SK-N-SH treated with all-trans-retinoic acid at 6 μM for 48 hours (cell line): ENCODE measurements at regions not wholly inside any gene's neighbourhood (a gene's known extent, or its start where the extent isn't known, plus 50 kb on each side); places are given as distances from the start of the nearest gene placed in this dataset.

ENCODE experiments used
- ATAC-seq: fragments of 200-7000 bp; cut with Tn5 transposase; 3 replicates; pipeline ENCODE4 v1.9.1; 2020; ENCODE audit warnings: mild to moderate bottlenecking, moderate library complexity
- ARNTL ChIP-seq: fragments of 450-650 bp; formaldehyde crosslinking; IDR thresholded peaks from 2 replicates; pipeline ENCODE4 v1.5.0; 2020; ENCODE audit warnings: low read depth, mild to moderate bottlenecking, moderate library complexity, borderline replicate concordance
- BACH2 ChIP-seq: fragments of 250-450 bp; sonication (Bioruptor Pico); IDR thresholded peaks from 2 replicates; pipeline ENCODE4 v1.9.0; 2021; ENCODE audit warnings: mild to moderate bottlenecking, borderline replicate concordance
- CSDC2 ChIP-seq: fragments of 250-450 bp; sonication (Bioruptor Pico); IDR thresholded peaks from 2 replicates; pipeline ENCODE4 v1.5.0; 2020; ENCODE audit warnings: mild to moderate bottlenecking, moderate library complexity
- ESRRG ChIP-seq: fragments of 250-450 bp; sonication (Bioruptor Pico); IDR thresholded peaks from 2 replicates; pipeline ENCODE4 v1.6.1; 2021; ENCODE audit warnings: mild to moderate bottlenecking
- GLIS3 ChIP-seq: fragments of 250-450 bp; sonication (Bioruptor Pico); IDR thresholded peaks from 2 replicates; pipeline ENCODE4 v1.5.0; 2020; ENCODE audit warnings: mild to moderate bottlenecking, moderate library complexity
- ISL1 ChIP-seq: fragments of 250-450 bp; sonication (Bioruptor Pico); IDR thresholded peaks from 2 replicates; pipeline ENCODE4 v2.1.2; 2022; ENCODE audit warnings: mild to moderate bottlenecking, moderate library complexity
- OSR1 ChIP-seq: fragments of 250-450 bp; sonication (Bioruptor Pico); IDR thresholded peaks from 2 replicates; pipeline ENCODE4 v1.8.0; 2022; ENCODE audit warnings: moderate library complexity, mild to moderate bottlenecking, inconsistent platforms
- PPARA ChIP-seq: fragments of 250-450 bp; sonication (Bioruptor Pico); IDR thresholded peaks from 2 replicates; pipeline ENCODE4 v1.5.0; 2020; ENCODE audit warnings: mild to moderate bottlenecking, borderline replicate concordance
- RARB ChIP-seq: fragments of 250-450 bp; sonication (Bioruptor Pico); IDR thresholded peaks from 2 replicates; pipeline ENCODE4 v1.8.0; 2021; ENCODE audit warnings: mild to moderate bottlenecking, moderate library complexity
- SNAI2 ChIP-seq: fragments of 250-450 bp; sonication (Bioruptor Pico); IDR thresholded peaks from 2 replicates; pipeline ENCODE4 v1.5.0; 2020; ENCODE audit warnings: mild to moderate bottlenecking, moderate library complexity
- TCF4 ChIP-seq: fragments of 250-450 bp; sonication (Bioruptor Pico); IDR thresholded peaks from 2 replicates; pipeline ENCODE4 v1.8.0; 2021; ENCODE audit warnings: mild to moderate bottlenecking, moderate library complexity, borderline replicate concordance
- TOX ChIP-seq: fragments of 250-450 bp; sonication (Bioruptor Pico); IDR thresholded peaks from 2 replicates; pipeline ENCODE4 v1.8.0; 2021; ENCODE audit warnings: mild to moderate bottlenecking, moderate library complexity, borderline replicate concordance
- ZC3H10 ChIP-seq: fragments of 250-450 bp; sonication (Bioruptor Pico); IDR thresholded peaks from 2 replicates; pipeline ENCODE4 v1.5.1; 2021; ENCODE audit warnings: mild to moderate bottlenecking, moderate library complexity
- ZFP3 ChIP-seq: fragments of 250-450 bp; sonication (Bioruptor Pico); IDR thresholded peaks from 2 replicates; pipeline ENCODE4 v1.5.0; 2020; ENCODE audit warnings: mild to moderate bottlenecking, moderate library complexity
- ZFP30 ChIP-seq: fragments of 450-650 bp; formaldehyde crosslinking; IDR thresholded peaks from 2 replicates; pipeline ENCODE4 v1.5.0; 2022; ENCODE audit warnings: mild to moderate bottlenecking, moderate library complexity
- ZNF565 ChIP-seq: fragments of 450-650 bp; formaldehyde crosslinking; conservative IDR thresholded peaks from 2 replicates; pipeline ENCODE4 v1.5.0; 2020; ENCODE audit warnings: low read depth, mild to moderate bottlenecking, moderate library complexity
- ZNF70 ChIP-seq: fragments of 450-650 bp; formaldehyde crosslinking; IDR thresholded peaks from 2 replicates; pipeline ENCODE4 v1.5.0; 2020; ENCODE audit warnings: mild to moderate bottlenecking, moderate library complexity
- ZNF8 ChIP-seq: fragments of 450-650 bp; formaldehyde crosslinking; IDR thresholded peaks from 2 replicates; pipeline ENCODE4 v1.5.0; 2020; ENCODE audit warnings: mild to moderate bottlenecking, moderate library complexity
- TF ChIP-seq, protein P1 (sequence below): fragments of 250-450 bp; sonication (Bioruptor Pico); IDR thresholded peaks from 2 replicates; pipeline ENCODE4 v1.5.0; 2020; ENCODE audit warnings: mild to moderate bottlenecking, moderate library complexity
- TF ChIP-seq, protein P2 (sequence below): fragments of 250-450 bp; sonication (Bioruptor Pico); IDR thresholded peaks from 2 replicates; pipeline ENCODE4 v1.8.0; 2020; ENCODE audit warnings: mild to moderate bottlenecking, moderate library complexity, borderline replicate concordance
- TF ChIP-seq, protein P3 (sequence below): fragments of 250-450 bp; sonication (Bioruptor Pico); IDR thresholded peaks from 2 replicates; pipeline ENCODE4 v1.5.1; 2020; ENCODE audit warnings: low read depth, mild to moderate bottlenecking, moderate library complexity
- TF ChIP-seq, protein P4 (sequence below): fragments of 250-450 bp; sonication (Bioruptor Pico); IDR thresholded peaks from 2 replicates; pipeline ENCODE4 v1.8.0; 2021; ENCODE audit warnings: low read depth, mild to moderate bottlenecking, moderate library complexity, borderline replicate concordance
- TF ChIP-seq, protein P5 (sequence below): fragments of 250-450 bp; sonication (Bioruptor Pico); IDR thresholded peaks from 2 replicates; pipeline ENCODE4 v1.5.1; 2021; ENCODE audit warnings: mild to moderate bottlenecking, moderate library complexity

DNA sequence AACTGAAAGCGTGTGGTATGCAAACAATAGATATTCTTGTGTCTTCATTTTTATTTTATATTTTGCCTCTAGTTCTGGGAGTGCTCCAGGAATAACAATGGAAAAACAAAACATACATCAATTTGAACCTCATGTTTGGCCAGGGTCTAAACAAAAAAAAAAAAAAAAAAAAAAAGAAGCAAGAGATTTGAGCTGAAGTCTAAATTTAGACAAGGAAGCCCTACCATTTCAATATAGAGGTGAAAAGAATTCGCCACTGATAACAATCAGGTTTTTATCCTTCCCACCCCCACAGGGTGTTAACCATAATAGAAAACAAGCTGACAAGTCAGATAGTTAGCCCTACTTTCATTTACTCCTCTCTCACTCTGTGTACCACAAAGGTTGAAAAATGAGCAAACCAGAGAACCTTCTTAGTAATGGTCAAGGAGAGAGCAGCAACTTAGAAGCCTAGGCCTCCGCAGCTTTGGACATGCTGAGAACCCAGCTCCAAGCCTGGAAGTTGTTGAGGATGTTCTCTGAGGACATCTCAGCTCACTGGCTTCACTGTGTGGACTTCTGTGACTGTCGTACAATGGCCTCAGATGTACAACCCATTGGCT lies 118.2 kb upstream of the HMHB1 start:
- ATAC-seq = no peak
- TF ChIP-seq PPARA (CRISPR knock-in tag) (no peak), ZC3H10 (CRISPR knock-in tag) (no peak), ZFP30 (CRISPR knock-in tag) (no peak), SNAI2 (CRISPR knock-in tag) (no peak), ARNTL (CRISPR knock-in tag) (no peak), ZFP3 (CRISPR knock-in tag) (no peak), BACH2 (no peak), ESRRG (CRISPR knock-in tag) (no peak), GLIS3 (no peak), ISL1 (no peak), ZNF70 (CRISPR knock-in tag) (no peak)
- TF ChIP-seq, protein P1, sequence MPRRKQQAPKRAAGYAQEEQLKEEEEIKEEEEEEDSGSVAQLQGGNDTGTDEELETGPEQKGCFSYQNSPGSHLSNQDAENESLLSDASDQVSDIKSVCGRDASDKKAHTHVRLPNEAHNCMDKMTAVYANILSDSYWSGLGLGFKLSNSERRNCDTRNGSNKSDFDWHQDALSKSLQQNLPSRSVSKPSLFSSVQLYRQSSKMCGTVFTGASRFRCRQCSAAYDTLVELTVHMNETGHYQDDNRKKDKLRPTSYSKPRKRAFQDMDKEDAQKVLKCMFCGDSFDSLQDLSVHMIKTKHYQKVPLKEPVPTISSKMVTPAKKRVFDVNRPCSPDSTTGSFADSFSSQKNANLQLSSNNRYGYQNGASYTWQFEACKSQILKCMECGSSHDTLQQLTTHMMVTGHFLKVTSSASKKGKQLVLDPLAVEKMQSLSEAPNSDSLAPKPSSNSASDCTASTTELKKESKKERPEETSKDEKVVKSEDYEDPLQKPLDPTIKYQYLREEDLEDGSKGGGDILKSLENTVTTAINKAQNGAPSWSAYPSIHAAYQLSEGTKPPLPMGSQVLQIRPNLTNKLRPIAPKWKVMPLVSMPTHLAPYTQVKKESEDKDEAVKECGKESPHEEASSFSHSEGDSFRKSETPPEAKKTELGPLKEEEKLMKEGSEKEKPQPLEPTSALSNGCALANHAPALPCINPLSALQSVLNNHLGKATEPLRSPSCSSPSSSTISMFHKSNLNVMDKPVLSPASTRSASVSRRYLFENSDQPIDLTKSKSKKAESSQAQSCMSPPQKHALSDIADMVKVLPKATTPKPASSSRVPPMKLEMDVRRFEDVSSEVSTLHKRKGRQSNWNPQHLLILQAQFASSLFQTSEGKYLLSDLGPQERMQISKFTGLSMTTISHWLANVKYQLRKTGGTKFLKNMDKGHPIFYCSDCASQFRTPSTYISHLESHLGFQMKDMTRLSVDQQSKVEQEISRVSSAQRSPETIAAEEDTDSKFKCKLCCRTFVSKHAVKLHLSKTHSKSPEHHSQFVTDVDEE = no peak
- TF ChIP-seq, all 23 proteins: peak for 0

DNA sequence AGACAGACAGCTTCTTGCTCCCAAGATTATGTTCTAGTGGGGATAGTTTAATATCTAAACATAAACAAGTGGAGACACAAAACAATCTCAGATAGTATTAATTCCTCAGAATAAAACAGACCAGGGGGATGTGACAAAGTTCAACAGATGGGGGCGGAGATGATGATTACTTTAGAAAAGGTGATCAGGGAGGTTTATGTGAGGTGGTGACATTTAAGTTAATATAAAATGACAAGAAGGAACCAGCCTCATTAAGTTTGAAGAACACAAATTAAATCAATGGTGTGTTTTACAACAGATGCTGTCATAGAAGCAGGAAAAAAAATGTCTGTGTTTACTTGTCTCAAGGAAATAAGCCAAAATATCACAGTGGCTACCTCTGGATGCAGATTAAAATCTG lies 119.6 kb upstream of the HMHB1 start:
- TF ChIP-seq RARB (CRISPR knock-in tag) (no peak), OSR1 (CRISPR knock-in tag) (no peak), ISL1 (no peak), SNAI2 (CRISPR knock-in tag) (no peak), BACH2 (no peak), ZFP30 (CRISPR knock-in tag) (no peak), CSDC2 (CRISPR knock-in tag) (no peak), ZNF565 (no peak), ZC3H10 (CRISPR knock-in tag) (no peak), ZNF70 (CRISPR knock-in tag) (no peak)
- TF ChIP-seq, protein P2, sequence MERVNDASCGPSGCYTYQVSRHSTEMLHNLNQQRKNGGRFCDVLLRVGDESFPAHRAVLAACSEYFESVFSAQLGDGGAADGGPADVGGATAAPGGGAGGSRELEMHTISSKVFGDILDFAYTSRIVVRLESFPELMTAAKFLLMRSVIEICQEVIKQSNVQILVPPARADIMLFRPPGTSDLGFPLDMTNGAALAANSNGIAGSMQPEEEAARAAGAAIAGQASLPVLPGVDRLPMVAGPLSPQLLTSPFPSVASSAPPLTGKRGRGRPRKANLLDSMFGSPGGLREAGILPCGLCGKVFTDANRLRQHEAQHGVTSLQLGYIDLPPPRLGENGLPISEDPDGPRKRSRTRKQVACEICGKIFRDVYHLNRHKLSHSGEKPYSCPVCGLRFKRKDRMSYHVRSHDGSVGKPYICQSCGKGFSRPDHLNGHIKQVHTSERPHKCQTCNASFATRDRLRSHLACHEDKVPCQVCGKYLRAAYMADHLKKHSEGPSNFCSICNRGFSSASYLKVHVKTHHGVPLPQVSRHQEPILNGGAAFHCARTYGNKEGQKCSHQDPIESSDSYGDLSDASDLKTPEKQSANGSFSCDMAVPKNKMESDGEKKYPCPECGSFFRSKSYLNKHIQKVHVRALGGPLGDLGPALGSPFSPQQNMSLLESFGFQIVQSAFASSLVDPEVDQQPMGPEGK (CRISPR knock-in tag) = no peak
- TF ChIP-seq, protein P1 = no peak
- TF ChIP-seq, protein P3, sequence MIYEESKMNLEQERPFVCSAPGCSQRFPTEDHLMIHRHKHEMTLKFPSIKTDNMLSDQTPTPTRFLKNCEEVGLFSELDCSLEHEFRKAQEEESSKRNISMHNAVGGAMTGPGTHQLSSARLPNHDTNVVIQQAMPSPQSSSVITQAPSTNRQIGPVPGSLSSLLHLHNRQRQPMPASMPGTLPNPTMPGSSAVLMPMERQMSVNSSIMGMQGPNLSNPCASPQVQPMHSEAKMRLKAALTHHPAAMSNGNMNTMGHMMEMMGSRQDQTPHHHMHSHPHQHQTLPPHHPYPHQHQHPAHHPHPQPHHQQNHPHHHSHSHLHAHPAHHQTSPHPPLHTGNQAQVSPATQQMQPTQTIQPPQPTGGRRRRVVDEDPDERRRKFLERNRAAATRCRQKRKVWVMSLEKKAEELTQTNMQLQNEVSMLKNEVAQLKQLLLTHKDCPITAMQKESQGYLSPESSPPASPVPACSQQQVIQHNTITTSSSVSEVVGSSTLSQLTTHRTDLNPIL (CRISPR knock-in tag) = no peak

DNA sequence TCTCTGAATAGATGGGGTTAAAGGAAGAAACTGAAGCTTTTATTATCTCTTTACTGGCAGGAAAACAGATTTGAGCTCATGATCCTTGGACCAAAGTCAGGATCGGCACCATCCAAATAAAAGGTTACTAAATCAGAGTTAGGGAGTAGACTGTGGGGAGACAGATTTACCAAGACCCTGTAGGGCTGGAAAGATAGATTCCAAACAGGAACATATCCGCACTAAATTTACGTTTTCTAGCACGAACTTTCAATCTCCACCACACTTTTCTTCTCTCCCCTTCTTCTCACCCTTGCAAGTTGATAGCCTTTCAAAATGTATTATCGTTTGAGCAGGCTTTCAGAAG lies 120.0 kb upstream of the HMHB1 start:
- ATAC-seq = no peak
- TF ChIP-seq, protein P4, sequence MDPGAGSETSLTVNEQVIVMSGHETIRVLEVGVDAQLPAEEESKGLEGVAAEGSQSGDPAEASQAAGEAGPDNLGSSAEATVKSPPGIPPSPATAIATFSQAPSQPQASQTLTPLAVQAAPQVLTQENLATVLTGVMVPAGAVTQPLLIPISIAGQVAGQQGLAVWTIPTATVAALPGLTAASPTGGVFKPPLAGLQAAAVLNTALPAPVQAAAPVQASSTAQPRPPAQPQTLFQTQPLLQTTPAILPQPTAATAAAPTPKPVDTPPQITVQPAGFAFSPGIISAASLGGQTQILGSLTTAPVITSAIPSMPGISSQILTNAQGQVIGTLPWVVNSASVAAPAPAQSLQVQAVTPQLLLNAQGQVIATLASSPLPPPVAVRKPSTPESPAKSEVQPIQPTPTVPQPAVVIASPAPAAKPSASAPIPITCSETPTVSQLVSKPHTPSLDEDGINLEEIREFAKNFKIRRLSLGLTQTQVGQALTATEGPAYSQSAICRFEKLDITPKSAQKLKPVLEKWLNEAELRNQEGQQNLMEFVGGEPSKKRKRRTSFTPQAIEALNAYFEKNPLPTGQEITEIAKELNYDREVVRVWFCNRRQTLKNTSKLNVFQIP (CRISPR knock-in tag) = no peak
- TF ChIP-seq, protein P2 (CRISPR knock-in tag) = no peak
- TF ChIP-seq ARNTL (CRISPR knock-in tag) = no peak
- TF ChIP-seq, protein P5, sequence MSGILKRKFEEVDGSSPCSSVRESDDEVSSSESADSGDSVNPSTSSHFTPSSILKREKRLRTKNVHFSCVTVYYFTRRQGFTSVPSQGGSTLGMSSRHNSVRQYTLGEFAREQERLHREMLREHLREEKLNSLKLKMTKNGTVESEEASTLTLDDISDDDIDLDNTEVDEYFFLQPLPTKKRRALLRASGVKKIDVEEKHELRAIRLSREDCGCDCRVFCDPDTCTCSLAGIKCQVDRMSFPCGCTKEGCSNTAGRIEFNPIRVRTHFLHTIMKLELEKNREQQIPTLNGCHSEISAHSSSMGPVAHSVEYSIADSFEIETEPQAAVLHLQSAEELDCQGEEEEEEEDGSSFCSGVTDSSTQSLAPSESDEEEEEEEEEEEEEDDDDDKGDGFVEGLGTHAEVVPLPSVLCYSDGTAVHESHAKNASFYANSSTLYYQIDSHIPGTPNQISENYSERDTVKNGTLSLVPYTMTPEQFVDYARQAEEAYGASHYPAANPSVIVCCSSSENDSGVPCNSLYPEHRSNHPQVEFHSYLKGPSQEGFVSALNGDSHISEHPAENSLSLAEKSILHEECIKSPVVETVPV (CRISPR knock-in tag) = no peak
- no peak for TF ChIP-seq ZNF8
- no peak for TF ChIP-seq TOX (CRISPR knock-in tag)
- TF ChIP-seq ESRRG (CRISPR knock-in tag) = no peak
- no peak for TF ChIP-seq ZFP3 (CRISPR knock-in tag)
- TF ChIP-seq TCF4 (CRISPR knock-in tag) = no peak
- TF ChIP-seq, protein P3 (CRISPR knock-in tag) = no peak
- no peak for TF ChIP-seq ZNF70 (CRISPR knock-in tag)
- TF ChIP-seq BACH2 = no peak

More for the DNA sequence above, 119.6 kb upstream of the HMHB1 start:
- no peak for ATAC-seq
